K562 (cell line): ENCODE measurements at regions not wholly inside any gene's neighbourhood (a gene's known extent, or its start where the extent isn't known, plus 50 kb on each side); places are given as distances from the start of the nearest gene placed in this dataset.

Experiments
- ATAC-seq: fragments of 200-7000 bp; cut with Tn5 transposase; 3 replicates; pipeline ENCODE4 v1.9.1; 2020; ENCODE audit warnings: moderate library complexity
- BruUV-seq: library from RNA; stranded (reverse); fragments of 400-500 nt; replicated peaks from 2 replicates; lab custom pipeline; 2021; lab: Mats Ljungman, UMichigan
- CTCF ChIA-PET: fragments of 300-600 bp; formaldehyde crosslinking; extraction: SDS; loops from one replicate; lab custom pipeline; 2021; ENCODE audit warnings: low intra/inter-chr PET ratio; lab: Yijun Ruan, JAX
- POLR2A ChIA-PET: fragments of 300-600, 350-650 bp; sonication (Branson Sonifier 250); formaldehyde crosslinking; extraction: SDS; loops from one replicate; lab custom pipeline; 2021; ENCODE audit warnings: antibody characterized with exemption, inconsistent platforms; lab: Yijun Ruan, JAX
- DNase-seq, 4 experiments: peaks; one replicate each; pipeline versions ENCODE4 v3.0.0 to v3.0.0-alpha.2; 2011 to 2018; ENCODE audit warnings: low spot score in 3 of 4, mixed read lengths in 3 of 4; ENCODE audit errors: extremely low read depth in 1 of 4
- FAIRE-seq: peaks from 2 replicates; lab custom pipeline; 2011; peaks lifted over from hg19 to GRCh38; lab: Jason Lieb, UNC
- H2AFZ ChIP-seq: 2 replicates; pipeline ENCODE4 v1.6.0; 2011; ENCODE audit warnings: low read depth, low read length, control low read depth, inconsistent platforms
- H3K27ac ChIP-seq: fragments of 200-600 bp; 3 replicates; pipeline ENCODE4 v1.8.0; 2011; ENCODE audit warnings: low read depth, mild to moderate bottlenecking, control low read depth, inconsistent platforms, low read length, moderate library complexity, mixed read lengths; ENCODE audit errors: extremely low read depth
- H3K27me3 ChIP-seq, 2 experiments: fragments of 300-600 bp in 1 of 2; 2 replicates in 1 of 2; 3 replicates in 1 of 2; pipeline versions ENCODE4 v1.6.0 to v1.8.0; 2011; ENCODE audit warnings: inconsistent platforms in 2 of 2, low read length in 2 of 2, mild to moderate bottlenecking in 1 of 2, mixed read lengths in 1 of 2, moderate library complexity in 1 of 2; ENCODE audit not compliant: control insufficient read depth in 2 of 2, insufficient read depth in 2 of 2
- H3K36me3 ChIP-seq: fragments of 300-600 bp; 3 replicates; pipeline ENCODE4 v1.8.0; 2011; ENCODE audit warnings: mild to moderate bottlenecking, low read length, inconsistent platforms; ENCODE audit not compliant: control insufficient read depth, insufficient read depth
- H3K4me1 ChIP-seq, 2 experiments: fragments of 200-600 bp in 1 of 2; replicated peaks in 1 of 2; 2 replicates in 1 of 2; 3 replicates in 1 of 2; pipeline versions ENCODE4 v1.5.1 to v1.8.0; 2011; ENCODE audit warnings: inconsistent platforms in 2 of 2, low read length in 2 of 2, mild to moderate bottlenecking in 1 of 2, mixed read lengths in 1 of 2, moderate library complexity in 1 of 2; ENCODE audit not compliant: control insufficient read depth in 2 of 2, insufficient read depth in 2 of 2
- H3K4me2 ChIP-seq: 2 replicates; pipeline ENCODE4 v1.6.1; 2011; ENCODE audit warnings: low read length, control low read depth, inconsistent platforms, mixed read lengths; ENCODE audit not compliant: insufficient read depth
- H3K4me3 ChIP-seq: fragments of 200-600 bp; sonication (generic), shearing (Covaris generic); 2 replicates; pipeline ENCODE4 v1.5.1; 2016; ENCODE audit warnings: control low read depth, inconsistent platforms
- H3K79me2 ChIP-seq: fragments of 200-600 bp; 3 replicates; pipeline ENCODE4 v1.8.0; 2011; ENCODE audit warnings: low read length, inconsistent platforms; ENCODE audit not compliant: control insufficient read depth, insufficient read depth
- H3K9ac ChIP-seq, 2 experiments: 2 replicates each; pipeline versions ENCODE4 v1.6.0 to v1.6.1; 2011; ENCODE audit warnings: low read depth in 2 of 2, low read length in 2 of 2, control low read depth in 1 of 2, inconsistent platforms in 1 of 2, mild to moderate bottlenecking in 1 of 2, mixed read lengths in 1 of 2; ENCODE audit not compliant: insufficient read depth in 1 of 2
- H3K9me1 ChIP-seq: one replicate; pipeline ENCODE4 v1.6.0; 2011; ENCODE audit warnings: inconsistent platforms, mild to moderate bottlenecking, low read length, moderate library complexity; ENCODE audit not compliant: control insufficient read depth, insufficient read depth
- H3K9me3 ChIP-seq: replicated peaks from 2 replicates; pipeline ENCODE4 v1.5.1; 2011; ENCODE audit warnings: low read depth, low read length, inconsistent platforms; ENCODE audit not compliant: control insufficient read depth, insufficient read depth
- H4K20me1 ChIP-seq: replicated peaks from 2 replicates; pipeline ENCODE4 v1.6.1; 2011; ENCODE audit warnings: low read length, inconsistent platforms, mixed read lengths; ENCODE audit not compliant: control insufficient read depth, insufficient read depth
- NCOA2 ChIP-seq, 2 experiments: fragments of 450-650 bp; IDR thresholded peaks; 2 replicates each; pipeline ENCODE4 v1.6.1; 2018; ENCODE audit warnings: mild to moderate bottlenecking in 2 of 2, moderate library complexity in 1 of 2; ENCODE audit not compliant: partially characterized antibody in 2 of 2
- NONO ChIP-seq, 2 experiments: fragments of 200-400 bp in 1 of 2; fragments of 450-650 bp in 1 of 2; formaldehyde crosslinking in 1 of 2; IDR thresholded peaks; 2 replicates each; pipeline ENCODE4 v1.6.1; 2017; ENCODE audit warnings: low read depth in 2 of 2, mild to moderate bottlenecking in 2 of 2, moderate library complexity in 2 of 2, low read length in 1 of 2
- STAT5A ChIP-seq: IDR thresholded peaks from 2 replicates; pipeline ENCODE4 v1.6.1; 2012; ENCODE audit warnings: low read length, inconsistent platforms, borderline replicate concordance
- TCF7 ChIP-seq: sonication (generic); IDR thresholded peaks from 2 replicates; pipeline ENCODE4 v1.6.1; 2016; ENCODE audit warnings: antibody characterized with exemption, borderline replicate concordance
- WGBS: fragments of 100-300 bp; shearing (Covaris generic); methylation state at CpG from one replicate; pipeline ENCODE4 v1.1.6; 2016; ENCODE audit warnings: low coverage, mixed read lengths; ENCODE audit not compliant: insufficient coverage; ENCODE audit errors: missing lambda C conversion rate; 5-methylcytosine and 5-hydroxymethylcytosine counted together
- in situ Hi-C: fragments of 300-500 bp; cut with MboI; formaldehyde crosslinking; loops from 4 replicates; pipeline ENCODE4 v1.15.0; 2018; ENCODE audit warnings: inconsistent platforms, mixed read lengths
- intact Hi-C: fragments of 100-400 bp; cut with micrococcal nuclease; formaldehyde crosslinking; loops from 2 replicates; pipeline ENCODE4 v1.14.2; 2022
- TF ChIP-seq, protein P1 (sequence below): fragments of 450-650 bp; formaldehyde crosslinking; IDR thresholded peaks from 2 replicates; pipeline ENCODE4 v1.4.0; 2020; ENCODE audit warnings: mild to moderate bottlenecking, moderate library complexity
- TF ChIP-seq, protein P2 (sequence below): fragments of 250-450 bp; sonication (Bioruptor Pico); IDR thresholded peaks from 2 replicates; pipeline ENCODE4 v1.8.0; 2021; ENCODE audit warnings: moderate library complexity, mild to moderate bottlenecking, inconsistent platforms

DNA sequence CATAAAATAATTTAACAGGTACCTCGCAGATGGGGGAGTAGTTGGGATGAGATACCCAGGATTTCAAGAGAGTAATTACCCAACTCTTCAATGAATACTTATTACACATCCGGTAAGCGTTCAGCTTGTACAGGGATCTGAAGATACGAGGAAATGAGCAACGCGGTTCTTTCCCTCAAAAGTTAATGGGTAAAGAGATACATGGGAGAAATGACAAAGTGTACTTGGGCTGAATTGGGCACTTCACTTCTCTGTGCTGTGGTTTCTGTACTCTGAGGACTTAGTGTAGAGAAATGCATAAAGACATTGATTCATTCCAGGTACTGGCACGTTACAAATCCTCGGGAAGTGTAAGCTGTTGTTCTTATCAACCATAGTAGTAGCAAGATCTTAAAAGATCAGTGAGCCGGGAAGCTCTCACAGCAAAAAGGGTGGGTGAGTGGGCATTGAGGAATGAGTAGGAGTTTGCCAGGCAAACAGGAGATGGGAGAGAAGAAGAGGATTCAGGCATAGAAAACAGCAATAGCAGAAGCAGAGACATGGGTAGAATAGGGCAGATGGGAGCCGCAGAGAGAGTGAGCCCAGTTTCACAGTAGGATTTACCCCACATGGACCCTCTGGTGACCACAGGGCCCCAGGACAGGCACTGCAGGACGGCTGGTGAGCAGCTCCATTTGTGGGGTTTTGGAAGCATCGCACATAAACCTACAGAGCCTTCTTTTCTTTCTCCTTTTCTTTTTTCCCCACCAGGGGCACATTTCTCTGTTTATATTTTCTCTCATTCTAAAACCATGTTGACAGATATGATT is 304.3 kb upstream of the PITRM1 start:
- no TSS peak for BruUV-seq
- TF ChIP-seq, protein P1, sequence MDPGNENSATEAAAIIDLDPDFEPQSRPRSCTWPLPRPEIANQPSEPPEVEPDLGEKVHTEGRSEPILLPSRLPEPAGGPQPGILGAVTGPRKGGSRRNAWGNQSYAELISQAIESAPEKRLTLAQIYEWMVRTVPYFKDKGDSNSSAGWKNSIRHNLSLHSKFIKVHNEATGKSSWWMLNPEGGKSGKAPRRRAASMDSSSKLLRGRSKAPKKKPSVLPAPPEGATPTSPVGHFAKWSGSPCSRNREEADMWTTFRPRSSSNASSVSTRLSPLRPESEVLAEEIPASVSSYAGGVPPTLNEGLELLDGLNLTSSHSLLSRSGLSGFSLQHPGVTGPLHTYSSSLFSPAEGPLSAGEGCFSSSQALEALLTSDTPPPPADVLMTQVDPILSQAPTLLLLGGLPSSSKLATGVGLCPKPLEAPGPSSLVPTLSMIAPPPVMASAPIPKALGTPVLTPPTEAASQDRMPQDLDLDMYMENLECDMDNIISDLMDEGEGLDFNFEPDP: no peak
- TF ChIP-seq NCOA2 (IDR thresholded peaks at IDR 0.05; ENCODE audit: partially characterized antibody in 2 of 2): no peak
- TF ChIP-seq, protein P2, sequence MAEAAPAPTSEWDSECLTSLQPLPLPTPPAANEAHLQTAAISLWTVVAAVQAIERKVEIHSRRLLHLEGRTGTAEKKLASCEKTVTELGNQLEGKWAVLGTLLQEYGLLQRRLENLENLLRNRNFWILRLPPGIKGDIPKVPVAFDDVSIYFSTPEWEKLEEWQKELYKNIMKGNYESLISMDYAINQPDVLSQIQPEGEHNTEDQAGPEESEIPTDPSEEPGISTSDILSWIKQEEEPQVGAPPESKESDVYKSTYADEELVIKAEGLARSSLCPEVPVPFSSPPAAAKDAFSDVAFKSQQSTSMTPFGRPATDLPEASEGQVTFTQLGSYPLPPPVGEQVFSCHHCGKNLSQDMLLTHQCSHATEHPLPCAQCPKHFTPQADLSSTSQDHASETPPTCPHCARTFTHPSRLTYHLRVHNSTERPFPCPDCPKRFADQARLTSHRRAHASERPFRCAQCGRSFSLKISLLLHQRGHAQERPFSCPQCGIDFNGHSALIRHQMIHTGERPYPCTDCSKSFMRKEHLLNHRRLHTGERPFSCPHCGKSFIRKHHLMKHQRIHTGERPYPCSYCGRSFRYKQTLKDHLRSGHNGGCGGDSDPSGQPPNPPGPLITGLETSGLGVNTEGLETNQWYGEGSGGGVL: no peak
- TF ChIP-seq TCF7: no peak
- no peak for TF ChIP-seq NONO (IDR thresholded peaks at IDR 0.05; ENCODE audit: low read depth in 2 of 2, low read length in 1 of 2)
- no peak for TF ChIP-seq STAT5A
- TF ChIP-seq, all 486 proteins: peak for 0
- 6% methylated on average over 12 of the region's 12 CpGs for WGBS
- Histone ChIP-seq H3K36me3 (no peaks in the 10 kb centered on the region), H3K4me3 (no peak overlapping the region), H3K4me2 (no peak overlapping the region), H3K79me2 (no peaks in the 10 kb centered on the region), H3K9me3 (no peaks in the 10 kb centered on the region), H4K20me1 (peaks cover 10% of the 10 kb centered on the region), H3K27me3 (peaks cover 0 to 23% of the 10 kb centered on the region in 2 experiments; a peak in 4 of 5 replicates), H3K4me1 (no peaks in the 10 kb centered on the region), H2AFZ (no peak overlapping the region), H3K27ac (no peak overlapping the region), H3K9ac (no peak overlapping the region), H3K9me1 (no peaks in the 10 kb centered on the region)
- ChIA-PET CTCF (no interaction called here), POLR2A (no interaction called here)
- intact Hi-C loops: no loop called here
- FAIRE-seq: no peak
- ATAC-seq: no peak
- in situ Hi-C loops: no loop called here
- no peak for DNase-seq
